SK-N-SH (cell line): ENCODE measurements at regions not wholly inside any gene's neighbourhood (a gene's known extent, or its start where the extent isn't known, plus 50 kb on each side); places are given as distances from the start of the nearest gene placed in this dataset.

ENCODE experiments used
- CTCF ChIA-PET: fragments of 300-600, 350-600 bp; formaldehyde crosslinking; extraction: SDS; loops from one replicate; lab custom pipeline; 2021; lab: Yijun Ruan, JAX
- POLR2A ChIA-PET: fragments of 350-600 bp; sonication (Branson Sonifier 250); formaldehyde crosslinking; extraction: SDS; loops from one replicate; lab custom pipeline; 2020; ENCODE audit warnings: antibody characterized with exemption, inconsistent platforms; lab: Yijun Ruan, JAX
- DNase-seq: peaks from one replicate; pipeline ENCODE4 v3.0.0; 2012
- H2AFZ ChIP-seq: fragments of 200-600 bp; sonication (generic); 2 replicates; pipeline ENCODE4 v1.8.1; 2016; ENCODE audit warnings: antibody characterized with exemption, mild to moderate bottlenecking, low read depth
- H3F3A ChIP-seq: fragments of 200-600 bp; sonication (generic); replicated peaks from 2 replicates; pipeline ENCODE3; 2016; ENCODE audit warnings: antibody characterized with exemption, mild to moderate bottlenecking; ENCODE audit not compliant: insufficient read depth
- H3K27ac ChIP-seq, 2 experiments: fragments of 200-500 bp in 1 of 2; fragments of 200-600 bp in 1 of 2; sonication (Bioruptor generic) in 1 of 2; sonication (generic), shearing (Covaris generic) in 1 of 2; 2 replicates each; pipeline versions ENCODE4 v1.5.1 to v1.6.1; 2014 to 2016; ENCODE audit warnings: low read depth in 2 of 2, inconsistent platforms in 1 of 2, low read length in 1 of 2, mild to moderate bottlenecking in 1 of 2, mixed read lengths in 1 of 2
- H3K27me3 ChIP-seq: fragments of 200-600 bp; sonication (generic), shearing (Covaris generic); 2 replicates; pipeline ENCODE4 v1.6.1; 2016; ENCODE audit warnings: mixed run types; ENCODE audit not compliant: insufficient read depth
- H3K36me3 ChIP-seq, 2 experiments: fragments of 200-500 bp in 1 of 2; fragments of 200-600 bp in 1 of 2; sonication (Bioruptor generic) in 1 of 2; sonication (generic) in 1 of 2; replicated peaks in 1 of 2; 2 replicates each; pipeline versions ENCODE3 to v1.5.1; 2014 to 2016; ENCODE audit warnings: low read length in 1 of 2, mild to moderate bottlenecking in 1 of 2; ENCODE audit not compliant: insufficient read depth in 2 of 2, control insufficient read depth in 1 of 2
- H3K4me1 ChIP-seq, 2 experiments: fragments of 200-500 bp in 1 of 2; fragments of 200-600 bp in 1 of 2; sonication (Bioruptor generic) in 1 of 2; sonication (generic), shearing (Covaris generic) in 1 of 2; 2 replicates each; pipeline versions ENCODE4 v1.5.1 to v1.6.1; 2014 to 2016; ENCODE audit warnings: low read depth in 1 of 2, low read length in 1 of 2, mixed run types in 1 of 2; ENCODE audit not compliant: insufficient read depth in 2 of 2, control insufficient read depth in 1 of 2
- H3K4me2 ChIP-seq: fragments of 200-600 bp; sonication (generic), shearing (Covaris generic); 2 replicates; pipeline ENCODE4 v1.6.1; 2017; ENCODE audit warnings: mixed run types
- H3K4me3 ChIP-seq, 2 experiments: fragments of 200-500 bp in 1 of 2; fragments of 200-600 bp in 1 of 2; sonication (Bioruptor generic) in 1 of 2; sonication (generic), shearing (Covaris generic) in 1 of 2; 2 replicates each; pipeline versions ENCODE4 v1.5.1 to v1.8.1; 2014 to 2016; ENCODE audit warnings: low read depth in 2 of 2, inconsistent platforms in 1 of 2, low read length in 1 of 2, mild to moderate bottlenecking in 1 of 2, mixed read lengths in 1 of 2, moderate library complexity in 1 of 2
- H3K79me2 ChIP-seq: fragments of 200-600 bp; sonication (generic); 2 replicates; pipeline ENCODE4 v1.8.1; 2017; ENCODE audit warnings: mild to moderate bottlenecking; ENCODE audit not compliant: insufficient read depth
- H3K9ac ChIP-seq: fragments of 200-600 bp; sonication (generic); 2 replicates; pipeline ENCODE4 v1.6.1; 2017; ENCODE audit warnings: mixed run types
- H3K9me2 ChIP-seq: fragments of 200-600 bp; sonication (generic); 2 replicates; pipeline ENCODE4 v1.6.1; 2017; ENCODE audit warnings: mixed run types
- H3K9me3 ChIP-seq: fragments of 200-600 bp; sonication (generic); 2 replicates; pipeline ENCODE4 v1.6.1; 2017; ENCODE audit warnings: mixed run types, mild to moderate bottlenecking, moderate library complexity
- H4K20me1 ChIP-seq: fragments of 200-600 bp; sonication (generic); 2 replicates; pipeline ENCODE4 v1.6.1; 2017; ENCODE audit warnings: mild to moderate bottlenecking, mixed run types; ENCODE audit not compliant: insufficient read depth
- CHD2 ChIP-seq: fragments of 150-350 bp; IDR thresholded peaks from 2 replicates; pipeline ENCODE4 v1.6.1; 2018; ENCODE audit warnings: low read length; ENCODE audit not compliant: partially characterized antibody
- EZH2phosphoT487 ChIP-seq: fragments of 200-600 bp; sonication (generic); IDR thresholded peaks from 2 replicates; pipeline ENCODE4 v1.6.1; 2017; ENCODE audit warnings: low read depth, mixed run types, mild to moderate bottlenecking, antibody characterized with exemption, moderate library complexity, borderline replicate concordance
- FOSL2 ChIP-seq: IDR thresholded peaks from 2 replicates; pipeline ENCODE4 v1.4.0; 2012; ENCODE audit warnings: low read depth, mild to moderate bottlenecking, moderate library complexity, borderline replicate concordance
- FOXJ3 ChIP-seq: sonication (generic); formaldehyde crosslinking; IDR thresholded peaks from 2 replicates; pipeline ENCODE4 v1.5.1; 2020; ENCODE audit warnings: mild to moderate bottlenecking, missing genetic modification reagents
- FOXM1 ChIP-seq: IDR thresholded peaks from 2 replicates; pipeline ENCODE4 v1.4.0; 2012; ENCODE audit warnings: low read depth, mild to moderate bottlenecking
- GABPA ChIP-seq: IDR thresholded peaks from 2 replicates; pipeline ENCODE4 v1.4.0; 2012; ENCODE audit warnings: low read depth, mild to moderate bottlenecking
- IRF3 ChIP-seq: fragments of 150-350 bp; IDR thresholded peaks from 2 replicates; pipeline ENCODE4 v1.6.1; 2016; ENCODE audit warnings: mild to moderate bottlenecking, low read depth, low read length
- JUND ChIP-seq: IDR thresholded peaks from 2 replicates; pipeline ENCODE4 v1.4.0; 2012
- MEF2A ChIP-seq: IDR thresholded peaks from 2 replicates; pipeline ENCODE4 v1.4.0; 2012; ENCODE audit warnings: low read depth, borderline replicate concordance
- NFIC ChIP-seq: IDR thresholded peaks from 2 replicates; pipeline ENCODE4 v1.4.0; 2012; ENCODE audit warnings: borderline replicate concordance
- PBX3 ChIP-seq: IDR thresholded peaks from 2 replicates; pipeline ENCODE4; 2012
- POLR2AphosphoS5 ChIP-seq: IDR thresholded peaks from 2 replicates; pipeline ENCODE4 v1.6.1; 2012; ENCODE audit warnings: low read depth, low read length
- RAD21 ChIP-seq: IDR thresholded peaks from 2 replicates; pipeline ENCODE4 v1.6.1; 2012; ENCODE audit warnings: mild to moderate bottlenecking, low read length
- REST ChIP-seq: IDR thresholded peaks from 2 replicates; pipeline ENCODE4 v1.6.1; 2012; ENCODE audit warnings: mild to moderate bottlenecking, low read depth, low read length, moderate library complexity
- RFX5 ChIP-seq: IDR thresholded peaks from 2 replicates; pipeline ENCODE4 v1.6.1; 2012; ENCODE audit warnings: mild to moderate bottlenecking, improper control_type of control experiment, low read length
- SMC3 ChIP-seq: IDR thresholded peaks from 2 replicates; pipeline ENCODE4 v1.6.1; 2012; ENCODE audit warnings: low read depth, low read length, improper control_type of control experiment
- TAF1 ChIP-seq: IDR thresholded peaks from 2 replicates; pipeline ENCODE4 v1.6.1; 2012; ENCODE audit warnings: low read depth, mild to moderate bottlenecking, low read length, moderate library complexity, borderline replicate concordance
- TCF12 ChIP-seq: IDR thresholded peaks from 2 replicates; pipeline ENCODE4 v1.4.0; 2012
- TEAD4 ChIP-seq: IDR thresholded peaks from 2 replicates; pipeline ENCODE4 v1.4.0; 2012; ENCODE audit warnings: mild to moderate bottlenecking, borderline replicate concordance; ENCODE audit not compliant: insufficient read depth
- YY1 ChIP-seq: IDR thresholded peaks from 2 replicates; pipeline ENCODE4 v1.4.0; 2012; ENCODE audit warnings: low read depth, mild to moderate bottlenecking
- WGBS: methylation state at CpG from one replicate; pipeline ENCODE4 v1.1.6; 2017; ENCODE audit warnings: low lambda C conversion rate; 5-methylcytosine and 5-hydroxymethylcytosine counted together

GRCh38 chr4:156006192-156006591, 52.5 kb upstream of the CTSO start:
- no peaks in the 10 kb centered on the region for H3K27me3 ChIP-seq
- no peak for DNase-seq
- H3K9me2 ChIP-seq = no peaks in the 10 kb centered on the region
- POLR2A ChIA-PET = no interaction called here
- H3K36me3 ChIP-seq = no peaks in the 10 kb centered on the region
- no peak overlapping the region for H3K4me3 ChIP-seq
- H3K4me2 ChIP-seq = no peak overlapping the region
- H3K4me1 ChIP-seq = no peaks in the 10 kb centered on the region
- no peak overlapping the region for H3K9ac ChIP-seq
- H4K20me1 ChIP-seq = no peaks in the 10 kb centered on the region
- TF ChIP-seq JUND (no peak), RFX5 (no peak), CHD2 (no peak), SMC3 (no peak), IRF3 (no peak), EZH2phosphoT487 (no peak), TAF1 (no peak), TEAD4 (no peak), NFIC (no peak), POLR2AphosphoS5 (no peak), GABPA (no peak), YY1 (no peak), MEF2A (no peak), FOXJ3 (CRISPR knock-in tag) (no peak), RAD21 (no peak), TCF12 (no peak), PBX3 (no peak), FOSL2 (no peak), REST (no peak), FOXM1 (no peak)
- H2AFZ ChIP-seq = no peak overlapping the region
- no peaks in the 10 kb centered on the region for H3K79me2 ChIP-seq
- 24% methylated on average over 16 of the region's 16 CpGs for WGBS
- no peaks in the 10 kb centered on the region for H3K9me3 ChIP-seq
- no peaks in the 10 kb centered on the region for H3F3A ChIP-seq
- CTCF ChIA-PET = no interaction called here
- no peak overlapping the region for H3K27ac ChIP-seq
